H1 (cell line): ENCODE measurements at regions not wholly inside any gene's neighbourhood (a gene's known extent, or its start where the extent isn't known, plus 50 kb on each side); places are given as distances from the start of the nearest gene placed in this dataset.

Source experiments
- CTCF ChIA-PET: fragments of 300-600 bp; sonication (Branson Sonifier 250); formaldehyde crosslinking; loops from one replicate; lab custom pipeline; 2021; ENCODE audit not compliant: partially characterized antibody; lab: Charles Lee
- POLR2A ChIA-PET: fragments of 300-600 bp; sonication (Branson Sonifier 250); formaldehyde crosslinking; loops from one replicate; lab custom pipeline; 2021; ENCODE audit warnings: inconsistent platforms; ENCODE audit not compliant: partially characterized antibody; lab: Charles Lee
- DNase-seq, 2 experiments: peaks; one replicate each; pipeline versions ENCODE4 v3.0.0 to v3.0.0-alpha.2; 2010 to 2022; ENCODE audit warnings: low spot score in 2 of 2, low read depth in 1 of 2, mixed read lengths in 1 of 2
- FAIRE-seq: peaks from 2 replicates; lab custom pipeline; 2011; peaks lifted over from hg19 to GRCh38; lab: Jason Lieb, UNC
- H2AFZ ChIP-seq: 2 replicates; pipeline ENCODE4 v1.8.1; 2012; ENCODE audit warnings: low read length, inconsistent platforms
- H2AK5ac ChIP-seq: 2 replicates; pipeline ENCODE4 v1.6.1; 2013; ENCODE audit warnings: low read depth, low read length
- H2BK120ac ChIP-seq: replicated peaks from 2 replicates; pipeline ENCODE3; 2013; ENCODE audit warnings: low read depth, low read length, inconsistent platforms
- H2BK12ac ChIP-seq: 2 replicates; pipeline ENCODE4 v1.6.1; 2013; ENCODE audit warnings: low read depth, low read length
- H2BK15ac ChIP-seq: 2 replicates; pipeline ENCODE4 v1.6.1; 2013; ENCODE audit warnings: low read length
- H2BK20ac ChIP-seq: 2 replicates; pipeline ENCODE4 v1.6.1; 2013; ENCODE audit warnings: low read length
- H2BK5ac ChIP-seq: 2 replicates; pipeline ENCODE4 v1.6.1; 2013; ENCODE audit warnings: low read depth, low read length
- H3K14ac ChIP-seq: 2 replicates; pipeline ENCODE4 v1.6.1; 2013; ENCODE audit warnings: inconsistent platforms; ENCODE audit not compliant: insufficient read length
- H3K18ac ChIP-seq: 2 replicates; pipeline ENCODE4 v1.6.1; 2013; ENCODE audit warnings: low read length; ENCODE audit errors: extremely low read depth
- H3K23ac ChIP-seq: 2 replicates; pipeline ENCODE4 v1.6.1; 2013; ENCODE audit warnings: inconsistent platforms; ENCODE audit not compliant: insufficient read length
- H3K23me2 ChIP-seq: 2 replicates; pipeline ENCODE4 v1.6.1; 2013; ENCODE audit warnings: low read depth, low read length
- H3K27ac ChIP-seq: 2 replicates; pipeline ENCODE4 v1.6.1; 2011; ENCODE audit warnings: low read depth, low read length, inconsistent platforms
- H3K27me3 ChIP-seq, 4 experiments: replicated peaks in 1 of 4; 1 replicate in 1 of 4; 2 replicates in 3 of 4; pipeline versions ENCODE4 v1.6.1 to v1.8.1; 2011 to 2013; ENCODE audit warnings: low read length in 3 of 4, mild to moderate bottlenecking in 3 of 4, inconsistent platforms in 2 of 4, mixed read lengths in 2 of 4, moderate library complexity in 1 of 4; ENCODE audit not compliant: control insufficient read depth in 3 of 4, insufficient read depth in 3 of 4; ENCODE audit errors: extremely low read depth in 1 of 4
- H3K36me3 ChIP-seq, 4 experiments: 2 replicates each; pipeline versions ENCODE4 v1.6.1 to v1.8.1; 2011 to 2013; ENCODE audit warnings: mild to moderate bottlenecking in 4 of 4, low read length in 3 of 4, moderate library complexity in 2 of 4, control low read depth in 1 of 4, inconsistent platforms in 1 of 4; ENCODE audit not compliant: insufficient read depth in 4 of 4, control insufficient read depth in 2 of 4
- H3K4ac ChIP-seq: replicated peaks from 2 replicates; pipeline ENCODE3; 2013; ENCODE audit warnings: low read length, low read depth, mixed read lengths, inconsistent platforms; ENCODE audit not compliant: insufficient read length
- H3K4me1 ChIP-seq, 4 experiments: replicated peaks in 1 of 4; 1 replicate in 1 of 4; 2 replicates in 3 of 4; pipeline versions ENCODE4 v1.6.1 to v1.8.1; 2011 to 2013; ENCODE audit warnings: low read length in 3 of 4, inconsistent platforms in 2 of 4, mixed read lengths in 1 of 4; ENCODE audit not compliant: insufficient read depth in 4 of 4, control insufficient read depth in 3 of 4
- H3K4me2 ChIP-seq, 2 experiments: 2 replicates each; pipeline versions ENCODE4 v1.6.1 to v1.8.1; 2011 to 2013; ENCODE audit warnings: low read depth in 2 of 2, low read length in 2 of 2, control low read depth in 1 of 2, inconsistent platforms in 1 of 2, mild to moderate bottlenecking in 1 of 2; ENCODE audit not compliant: insufficient read depth in 1 of 2
- H3K4me3 ChIP-seq, 4 experiments: fragments of 200-600, 300-600 bp in 1 of 4; sonication (generic), shearing (Covaris generic), sonication (Bioruptor Twin) in 1 of 4; 2 replicates each; pipeline versions ENCODE4 v1.5.1 to v1.8.1; 2011 to 2016; ENCODE audit warnings: low read length in 4 of 4, low read depth in 3 of 4, control low read depth in 2 of 4, inconsistent platforms in 2 of 4, mild to moderate bottlenecking in 2 of 4, mixed read lengths in 1 of 4, moderate library complexity in 1 of 4; ENCODE audit not compliant: insufficient read depth in 2 of 4; ENCODE audit errors: extremely low read depth in 1 of 4
- H3K56ac ChIP-seq: replicated peaks from 2 replicates; pipeline ENCODE3; 2013; ENCODE audit warnings: low read depth, mild to moderate bottlenecking, mixed read lengths, low read length, inconsistent platforms; ENCODE audit not compliant: insufficient read length
- H3K79me1 ChIP-seq: 2 replicates; pipeline ENCODE4 v1.6.1; 2013; ENCODE audit warnings: low read depth, low read length, control low read depth
- H3K79me2 ChIP-seq, 2 experiments: 2 replicates each; pipeline versions ENCODE4 v1.6.1 to v1.8.1; 2012 to 2013; ENCODE audit warnings: low read length in 2 of 2, mild to moderate bottlenecking in 2 of 2, inconsistent platforms in 1 of 2; ENCODE audit not compliant: insufficient read depth in 2 of 2, control insufficient read depth in 1 of 2
- H3K9ac ChIP-seq, 4 experiments: replicated peaks in 1 of 4; 1 replicate in 1 of 4; 2 replicates in 3 of 4; pipeline versions ENCODE4 v1.6.1 to v1.8.1; 2011 to 2013; ENCODE audit warnings: low read depth in 3 of 4, low read length in 3 of 4, control low read depth in 2 of 4, mild to moderate bottlenecking in 2 of 4, moderate library complexity in 2 of 4, inconsistent platforms in 1 of 4; ENCODE audit errors: extremely low read depth in 1 of 4
- H3K9me3 ChIP-seq, 2 experiments: 2 replicates each; pipeline versions ENCODE4 v1.6.1 to v1.8.1; 2012 to 2013; ENCODE audit warnings: mild to moderate bottlenecking in 2 of 2, moderate library complexity in 2 of 2, control low read depth in 1 of 2, inconsistent platforms in 1 of 2, low read depth in 1 of 2, low read length in 1 of 2, mixed read lengths in 1 of 2; ENCODE audit not compliant: insufficient read depth in 2 of 2
- H4K20me1 ChIP-seq, 2 experiments: replicated peaks in 1 of 2; 2 replicates each; pipeline versions ENCODE3 to v1.8.1; 2011 to 2013; ENCODE audit warnings: inconsistent platforms in 2 of 2, low read length in 2 of 2, mild to moderate bottlenecking in 1 of 2; ENCODE audit not compliant: insufficient read depth in 2 of 2, control insufficient read depth in 1 of 2
- H4K5ac ChIP-seq: 2 replicates; pipeline ENCODE4 v1.6.1; 2013; ENCODE audit warnings: low read length, low read depth, mixed read lengths, inconsistent platforms; ENCODE audit not compliant: insufficient read length
- H4K8ac ChIP-seq: 2 replicates; pipeline ENCODE4 v1.8.0; 2013; ENCODE audit warnings: mild to moderate bottlenecking, moderate library complexity, low read length, inconsistent platforms; ENCODE audit not compliant: insufficient read depth; ENCODE audit errors: extremely low read depth
- H4K91ac ChIP-seq: replicated peaks from 2 replicates; pipeline ENCODE3; 2013; ENCODE audit warnings: low read length, mixed read lengths, inconsistent platforms; ENCODE audit not compliant: insufficient read length
- MAFK ChIP-seq: IDR thresholded peaks from 2 replicates; pipeline ENCODE4 v1.6.1; 2012; ENCODE audit warnings: low read depth, mild to moderate bottlenecking, improper control_type of control experiment, low read length
- RFX5 ChIP-seq: IDR thresholded peaks from 2 replicates; pipeline ENCODE4 v1.6.1; 2011; ENCODE audit warnings: low read depth, low read length, improper control_type of control experiment, borderline replicate concordance
- TBP ChIP-seq: IDR thresholded peaks from 2 replicates; pipeline ENCODE4 v1.6.1; 2011; ENCODE audit warnings: low read depth, low read length, improper control_type of control experiment
- WGBS, 2 experiments: shearing (Covaris generic) in 1 of 2; methylation state at CpG; one replicate each; pipeline versions ENCODE4 v1.1.6 to v1.1.7; 2013 to 2015; ENCODE audit warnings: low lambda C conversion rate in 2 of 2, mixed read lengths in 2 of 2, inconsistent platforms in 1 of 2, low coverage in 1 of 2, missing lambda C conversion rate in 1 of 2; ENCODE audit not compliant: insufficient replicate concordance in 2 of 2, insufficient coverage in 1 of 2, insufficient read length in 1 of 2; ENCODE audit errors: extremely low coverage in 1 of 2, missing lambda C conversion rate in 1 of 2; 5-methylcytosine and 5-hydroxymethylcytosine counted together

DNA sequence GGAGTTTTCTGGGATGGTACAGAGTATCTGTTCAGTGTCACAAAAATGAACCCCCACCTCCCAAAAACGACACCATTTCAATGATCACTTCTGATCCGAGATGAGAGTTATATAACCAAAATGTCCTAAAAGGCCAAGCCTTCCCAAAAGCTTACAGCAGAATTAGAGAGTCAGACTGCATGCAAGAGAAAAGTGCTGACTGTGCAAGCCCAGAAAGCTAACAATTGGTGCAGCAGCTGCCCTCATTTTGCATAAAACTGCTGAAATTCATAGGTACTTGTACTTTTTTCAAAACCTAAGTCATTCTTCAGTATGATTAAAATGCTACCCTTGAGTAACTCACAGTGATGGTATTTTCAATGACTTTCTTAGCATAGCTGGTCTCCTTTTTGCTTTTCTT, 819.6 kb upstream of the ARGLU1 start:
- no peaks in the 10 kb centered on the region for H3K36me3 ChIP-seq
- H4K8ac ChIP-seq: no peak overlapping the region
- no peak overlapping the region for H4K91ac ChIP-seq
- no peak overlapping the region for H2BK5ac ChIP-seq
- POLR2A ChIA-PET: no interaction called here
- H2AK5ac ChIP-seq: no peak overlapping the region
- TF ChIP-seq MAFK (peak; percentile 88), RFX5 (no peak), TBP (no peak)
- TF ChIP-seq, all 59 proteins: peak for 1
- Histone ChIP-seq H2AFZ (no peak overlapping the region), H3K9ac (no peak overlapping the region), H2BK15ac (no peak overlapping the region), H3K27me3 (no peaks in the 10 kb centered on the region), H3K27ac (no peak overlapping the region), H2BK20ac (no peak overlapping the region), H3K79me1 (no peaks in the 10 kb centered on the region), H2BK120ac (no peak overlapping the region), H4K20me1 (no peaks in the 10 kb centered on the region), H3K56ac (no peak overlapping the region), H3K4me1 (peaks cover 0 to 7% (median 2%) of the 10 kb centered on the region in 4 experiments; a peak in 3 of 7 replicates), H4K5ac (no peak overlapping the region), H3K79me2 (no peaks in the 10 kb centered on the region), H3K23me2 (no peaks in the 10 kb centered on the region), H3K18ac (no peak overlapping the region), H3K23ac (no peak overlapping the region), H3K14ac (no peak overlapping the region), H2BK12ac (no peak overlapping the region), H3K4ac (no peak overlapping the region), H3K9me3 (no peaks in the 10 kb centered on the region), H3K4me2 (no peak overlapping the region), H3K4me3 (no peak overlapping the region)
- DNase-seq (no peak), FAIRE-seq (no peak)
- WGBS, 2 experiments: 76% methylated on average over 2 of the region's 2 CpGs; no CpG with 5 or more reads in 1 of the 2 experiments
- CTCF ChIA-PET: interaction anchor here (1.0 to 1.9 kb wide), 4 partner anchors 9 to 13 kb away, joined by 3 to 11 read pairs (median 6); no protein-coding TSS in a partner anchor
